HepG2 (cell line): ENCODE measurements at regions not wholly inside any gene's neighbourhood (a gene's known extent, or its start where the extent isn't known, plus 50 kb on each side); places are given as distances from the start of the nearest gene placed in this dataset.

ENCODE experiments used
- BCL3 ChIP-seq: sonication (generic); formaldehyde crosslinking; IDR thresholded peaks from 2 replicates; pipeline ENCODE4 v1.5.1; 2020; ENCODE audit warnings: mild to moderate bottlenecking, missing genetic modification reagents, moderate library complexity
- CBX1 ChIP-seq: IDR thresholded peaks from one replicate; pipeline ENCODE4 v1.6.1; 2016; ENCODE audit warnings: antibody characterized with exemption, low read depth
- ISL2 ChIP-seq: sonication (generic); formaldehyde crosslinking; IDR thresholded peaks from 2 replicates; pipeline ENCODE4 v1.5.0; 2020; ENCODE audit warnings: missing genetic modification reagents
- MEIS1 ChIP-seq: sonication (generic); formaldehyde crosslinking; IDR thresholded peaks from 2 replicates; pipeline ENCODE4 v1.9.0; 2021; ENCODE audit warnings: mild to moderate bottlenecking, missing genetic modification reagents, moderate library complexity, borderline replicate concordance
- MXI1 ChIP-seq: IDR thresholded peaks from 3 replicates; pipeline ENCODE4 v1.6.1; 2012; ENCODE audit warnings: low read depth, low read length, inconsistent platforms, borderline replicate concordance
- NFYB ChIP-seq: sonication (generic); formaldehyde crosslinking; IDR thresholded peaks from 2 replicates; pipeline ENCODE4 v1.4.0; 2020; ENCODE audit warnings: missing genetic modification reagents
- NR2C2 ChIP-seq: sonication (generic); formaldehyde crosslinking; IDR thresholded peaks from 2 replicates; pipeline ENCODE4 v1.4.0; 2020; ENCODE audit warnings: missing genetic modification reagents, mild to moderate bottlenecking, moderate library complexity, borderline replicate concordance
- PAXIP1 ChIP-seq: sonication (generic); formaldehyde crosslinking; conservative IDR thresholded peaks from 2 replicates; pipeline ENCODE4 v1.4.0; 2020; ENCODE audit warnings: mild to moderate bottlenecking, missing genetic modification reagents, moderate library complexity
- SALL2 ChIP-seq: sonication (generic); formaldehyde crosslinking; IDR thresholded peaks from 2 replicates; pipeline ENCODE4 v1.8.1; 2023; ENCODE audit warnings: mild to moderate bottlenecking, missing genetic modification reagents, inconsistent platforms
- SAP130 ChIP-seq: IDR thresholded peaks from 2 replicates; pipeline ENCODE4 v1.6.1; 2016; ENCODE audit warnings: low read depth
- SPEN ChIP-seq: sonication (generic); formaldehyde crosslinking; IDR thresholded peaks from 2 replicates; pipeline ENCODE4 v1.5.1; 2020; ENCODE audit warnings: low read depth, mild to moderate bottlenecking, missing genetic modification reagents
- YY1 ChIP-seq: IDR thresholded peaks from 2 replicates; pipeline ENCODE4 v1.6.1; 2011; ENCODE audit warnings: low read length, low read depth, moderate library complexity, mild to moderate bottlenecking; ENCODE audit not compliant: insufficient read depth, insufficient replicate concordance
- ZMYM4 ChIP-seq: sonication (generic); formaldehyde crosslinking; IDR thresholded peaks from 2 replicates; pipeline ENCODE4 v1.8.1; 2023; ENCODE audit warnings: mild to moderate bottlenecking, missing genetic modification reagents
- ZNF136 ChIP-seq: sonication (generic); formaldehyde crosslinking; IDR thresholded peaks from 2 replicates; pipeline ENCODE4 v1.8.1; 2022; ENCODE audit warnings: low read depth, mild to moderate bottlenecking, moderate library complexity, missing genetic modification reagents
- ZNF414 ChIP-seq: sonication (generic); formaldehyde crosslinking; IDR thresholded peaks from 2 replicates; pipeline ENCODE4 v1.5.0; 2020; ENCODE audit warnings: missing genetic modification reagents
- ZNF430 ChIP-seq: sonication (generic); formaldehyde crosslinking; IDR thresholded peaks from 2 replicates; pipeline ENCODE4 v1.9.0; 2021; ENCODE audit warnings: mild to moderate bottlenecking, missing genetic modification reagents
- ZNF687 ChIP-seq: sonication (generic); formaldehyde crosslinking; IDR thresholded peaks from 2 replicates; pipeline ENCODE4 v1.5.1; 2020; ENCODE audit warnings: mild to moderate bottlenecking, missing genetic modification reagents, moderate library complexity
- ZNF816 ChIP-seq: sonication (generic); formaldehyde crosslinking; IDR thresholded peaks from 2 replicates; pipeline ENCODE4 v1.8.0; 2022; ENCODE audit warnings: missing genetic modification reagents, mild to moderate bottlenecking, borderline replicate concordance
- ZSCAN25 ChIP-seq: sonication (generic); formaldehyde crosslinking; IDR thresholded peaks from 2 replicates; pipeline ENCODE4 v1.8.0; 2022; ENCODE audit warnings: mild to moderate bottlenecking, missing genetic modification reagents

- TF ChIP-seq NR2C2 (CRISPR knock-in tag) (peak; percentile 36), MXI1 (peak; percentile 54; the same call in 1 of the 3 replicates), BCL3 (peak; percentile 48; the same call in 1 of the 2 replicates), YY1 (peak; percentile 83), MEIS1 (CRISPR knock-in tag) (peak; percentile 50; the same call in 1 of the 2 replicates), NFYB (CRISPR knock-in tag) (peak; percentile 37; the same call in 1 of the 2 replicates), ZNF816 (CRISPR knock-in tag) (peak; percentile 51; the same call in 1 of the 2 replicates), SPEN (CRISPR knock-in tag) (peak; percentile 31; the same call in 1 of the 2 replicates), SAP130 (peak; percentile 66), ISL2 (CRISPR knock-in tag) (0 out of 2 replicates have a peak, but pooled peaks have one; percentile 0), ZNF687 (CRISPR knock-in tag) (peak; percentile 62), ZNF136 (CRISPR knock-in tag) (0 out of 2 replicates have a peak, but pooled peaks have one; percentile 35), SALL2 (CRISPR knock-in tag) (peak; percentile 44; the same call in 1 of the 2 replicates), CBX1 (peak; percentile 17), ZNF430 (CRISPR knock-in tag) (peak; percentile 42; the same call in 1 of the 2 replicates), PAXIP1 (CRISPR knock-in tag) (peak; percentile 29; the same call in 1 of the 2 replicates), ZSCAN25 (CRISPR knock-in tag) (peak; percentile 94), ZNF414 (0 out of 2 replicates have a peak, but pooled peaks have one; percentile 47), ZMYM4 (CRISPR knock-in tag) (peak; percentile 21; the same call in 1 of the 2 replicates)
These were observed 229.0 kb upstream of the FRG2C start (continued) for GRCh38 chr3:75434913-75435793.
